Keratinocyte (primary cell): ENCODE measurements at regions not wholly inside any gene's neighbourhood (a gene's known extent, or its start where the extent isn't known, plus 50 kb on each side); places are given as distances from the start of the nearest gene placed in this dataset.

Experiments
- DNase-seq: peaks from one replicate; pipeline ENCODE4 v3.0.0-alpha.2; 2011; ENCODE audit warnings: low read depth, missing footprints, low spot score
- FAIRE-seq: peaks from 2 replicates; lab custom pipeline; 2011; peaks lifted over from hg19 to GRCh38; lab: Jason Lieb, UNC
- H2AFZ ChIP-seq: 2 replicates; pipeline ENCODE4 v1.6.0; 2012; ENCODE audit warnings: low read length, control low read depth, inconsistent platforms; ENCODE audit not compliant: control insufficient read depth
- H3K27ac ChIP-seq: 2 replicates; pipeline ENCODE4 v1.5.1; 2011; ENCODE audit warnings: low read length; ENCODE audit not compliant: control insufficient read depth, insufficient read depth
- H3K27me3 ChIP-seq: 3 replicates; pipeline ENCODE4 v1.6.0; 2011; ENCODE audit warnings: low read length; ENCODE audit not compliant: control insufficient read depth, insufficient read depth; ENCODE audit errors: extremely low read depth
- H3K36me3 ChIP-seq, 2 experiments: 2 replicates in 1 of 2; 3 replicates in 1 of 2; pipeline ENCODE4 v1.5.1; 2011; ENCODE audit warnings: low read length in 2 of 2, mild to moderate bottlenecking in 1 of 2; ENCODE audit not compliant: control insufficient read depth in 2 of 2, insufficient read depth in 2 of 2; ENCODE audit errors: extremely low read depth in 1 of 2
- H3K4me1 ChIP-seq: 3 replicates; pipeline ENCODE4 v1.5.1; 2011; ENCODE audit warnings: low read length; ENCODE audit not compliant: control insufficient read depth, insufficient read depth; ENCODE audit errors: extremely low read depth
- H3K4me2 ChIP-seq: 3 replicates; pipeline ENCODE4 v1.6.0; 2011; ENCODE audit warnings: low read depth, low read length; ENCODE audit not compliant: control insufficient read depth, insufficient read depth; ENCODE audit errors: extremely low read depth
- H3K4me3 ChIP-seq, 3 experiments: fragments of 200-600 bp in 1 of 3; sonication (generic) in 1 of 3; 2 replicates in 2 of 3; 3 replicates in 1 of 3; pipeline ENCODE4 v1.5.1; 2011 to 2016; ENCODE audit warnings: low read length in 3 of 3, mild to moderate bottlenecking in 3 of 3, control low read depth in 2 of 3, inconsistent platforms in 1 of 3, low read depth in 1 of 3, mixed read lengths in 1 of 3, mixed run types in 1 of 3, moderate library complexity in 1 of 3; ENCODE audit not compliant: control insufficient read depth in 2 of 3, insufficient read depth in 2 of 3; ENCODE audit errors: extremely low read depth in 1 of 3
- H3K79me2 ChIP-seq: 2 replicates; pipeline ENCODE4 v1.6.0; 2012; ENCODE audit warnings: low read length; ENCODE audit not compliant: control insufficient read depth, insufficient read depth
- H3K9ac ChIP-seq: 3 replicates; pipeline ENCODE4 v1.6.0; 2011; ENCODE audit warnings: low read length; ENCODE audit not compliant: control insufficient read depth, insufficient read depth; ENCODE audit errors: extremely low read depth
- H3K9me1 ChIP-seq: 3 replicates; pipeline ENCODE4 v1.6.0; 2011; ENCODE audit warnings: low read length; ENCODE audit not compliant: control insufficient read depth, insufficient read depth; ENCODE audit errors: extremely low read depth
- H3K9me3 ChIP-seq: 2 replicates; pipeline ENCODE4 v1.5.1; 2012; ENCODE audit warnings: low read depth, low read length; ENCODE audit not compliant: control insufficient read depth
- H4K20me1 ChIP-seq: 3 replicates; pipeline ENCODE4 v1.6.0; 2011; ENCODE audit warnings: low read length; ENCODE audit not compliant: control insufficient read depth, insufficient read depth; ENCODE audit errors: extremely low read depth
- CTCF ChIP-seq, 3 experiments: IDR thresholded peaks in 1 of 3; conservative IDR thresholded peaks in 1 of 3; optimal IDR thresholded peaks in 1 of 3; 2 replicates in 2 of 3; 3 replicates in 1 of 3; pipeline versions ENCODE3 to v1.5.1; 2011; ENCODE audit warnings: low read length in 3 of 3, mild to moderate bottlenecking in 3 of 3, moderate library complexity in 2 of 3, control low read depth in 1 of 3, inconsistent platforms in 1 of 3; ENCODE audit not compliant: insufficient read depth in 2 of 3; ENCODE audit errors: extremely low read depth in 1 of 3
- EZH2 ChIP-seq: IDR thresholded peaks from one replicate; pipeline ENCODE4 v1.6.1; 2012; ENCODE audit warnings: inconsistent platforms, mild to moderate bottlenecking, low read length, moderate library complexity
- dilution Hi-C: fragments of 300-500 bp; cut with MboI; formaldehyde crosslinking; loops from one replicate; pipeline ENCODE4 v1.7.0; 2020; ENCODE audit warnings: low sequenced_read_pairs; ENCODE audit not compliant: extremely low pct_ligation_motif_present

GRCh38 chr7:25726170-25726780 lies 425.7 kb upstream of the NFE2L3 start:
- DNase-seq (no peak), FAIRE-seq (no peak)
- dilution Hi-C loops = no loop called here
- H3K9me3 ChIP-seq = no peaks in the 10 kb centered on the region
- H4K20me1 ChIP-seq = no peaks in the 10 kb centered on the region
- no peaks in the 10 kb centered on the region for H3K27me3 ChIP-seq
- H3K79me2 ChIP-seq = no peaks in the 10 kb centered on the region
- no peak overlapping the region for H3K9ac ChIP-seq
- H3K27ac ChIP-seq = no peak overlapping the region
- TF ChIP-seq CTCF (optimal IDR thresholded peaks at IDR 0.05 in 1 of 3, IDR thresholded peaks at IDR 0.05 in 1 of 3, conservative IDR thresholded peaks at IDR 0.05 in 1 of 3; ENCODE audit: extremely low read depth in 1 of 3, insufficient read depth in 2 of 3, low read length in 3 of 3) (no peak), EZH2 (no peak)
- H3K4me3 ChIP-seq = no peak overlapping the region
- H3K4me2 ChIP-seq = no peak overlapping the region
- peaks cover 7% of the 10 kb centered on the region for H3K4me1 ChIP-seq
- no peaks in the 10 kb centered on the region for H3K9me1 ChIP-seq
- H3K36me3 ChIP-seq = no peaks in the 10 kb centered on the region
- no peak overlapping the region for H2AFZ ChIP-seq

- FAIRE-seq (peak; percentile 89), DNase-seq (no peak)
- TF ChIP-seq EZH2 = no peak
- no peak for TF ChIP-seq CTCF (optimal IDR thresholded peaks at IDR 0.05 in 1 of 3, IDR thresholded peaks at IDR 0.05 in 1 of 3, conservative IDR thresholded peaks at IDR 0.05 in 1 of 3; ENCODE audit: extremely low read depth in 1 of 3, insufficient read depth in 2 of 3, low read length in 3 of 3)
- dilution Hi-C loops = no loop called here
- H3K4me3 ChIP-seq = no peak overlapping the region
- no peak overlapping the region for H2AFZ ChIP-seq
- no peaks in the 10 kb centered on the region for H3K36me3 ChIP-seq
- no peaks in the 10 kb centered on the region for H3K9me3 ChIP-seq
- H3K9me1 ChIP-seq = no peaks in the 10 kb centered on the region
- H3K27me3 ChIP-seq = no peaks in the 10 kb centered on the region
- H3K4me2 ChIP-seq = peak overlapping the region; percentile 20
- H3K4me1 ChIP-seq = peaks cover 7% of the 10 kb centered on the region
- H3K79me2 ChIP-seq = no peaks in the 10 kb centered on the region
- H4K20me1 ChIP-seq = no peaks in the 10 kb centered on the region
- H3K27ac ChIP-seq = no peak overlapping the region
- no peak overlapping the region for H3K9ac ChIP-seq
Measured at GRCh38 chr7:25726781-25727311, 425.2 kb upstream of the NFE2L3 start.
